Activated T-helper 1 cell treated with Interleukin-2 at 50 U/mL for 16 hours (primary cell): ENCODE measurements at regions not wholly inside any gene's neighbourhood (a gene's known extent, or its start where the extent isn't known, plus 50 kb on each side); places are given as distances from the start of the nearest gene placed in this dataset.

Experiments used
- DNase-seq: peaks from one replicate; pipeline ENCODE4 v3.0.0-alpha.2; 2020; ENCODE audit warnings: low read depth

GRCh38 chr5:135204151-135204600 lies 170.1 kb upstream of the PITX1 start:
- no peak for DNase-seq

GRCh38 chr5:135203593-135204036 lies 169.6 kb upstream of the PITX1 start:
- DNase-seq, result no peak

GRCh38 chr5:135203019-135203418 lies 169.0 kb upstream of the PITX1 start:
- DNase-seq, result no peak

GRCh38 chr5:135199919-135200318 lies 165.9 kb upstream of the PITX1 start:
- no peak for DNase-seq

- no peak for DNase-seq
Measured at GRCh38 chr5:135196483-135196882, 162.5 kb upstream of the PITX1 start.

GRCh38 chr5:135195270-135195608 lies 161.2 kb upstream of the PITX1 start:
- DNase-seq, result no peak

- DNase-seq, result no peak
Measured at GRCh38 chr5:135194573-135195269, 160.7 kb upstream of the PITX1 start.

GRCh38 chr5:135194126-135194488 lies 160.1 kb upstream of the PITX1 start:
- no peak for DNase-seq

- DNase-seq, result no peak
Measured at GRCh38 chr5:135193213-135194125, 159.4 kb upstream of the PITX1 start.

GRCh38 chr5:135192351-135192750 lies 158.3 kb upstream of the PITX1 start:
- no peak for DNase-seq

- DNase-seq, result peak; percentile 41
Measured at GRCh38 chr5:135191084-135191826, 157.2 kb upstream of the PITX1 start.

- no peak for DNase-seq
Measured at GRCh38 chr5:135190416-135191083, 156.5 kb upstream of the PITX1 start.

- DNase-seq, result no peak
Measured at GRCh38 chr5:135189024-135189423, 155.0 kb upstream of the PITX1 start.

GRCh38 chr5:135188233-135188914 lies 154.3 kb upstream of the PITX1 start:
- no peak for DNase-seq

- no peak for DNase-seq
Measured at GRCh38 chr5:135186662-135187522, 152.9 kb upstream of the PITX1 start.

- no peak for DNase-seq
Measured at GRCh38 chr5:135185481-135186065, 151.5 kb upstream of the PITX1 start.

GRCh38 chr5:135184646-135185045 lies 150.6 kb upstream of the PITX1 start:
- DNase-seq, result no peak

GRCh38 chr5:135183464-135183863 lies 149.4 kb upstream of the PITX1 start:
- DNase-seq, result no peak

GRCh38 chr5:135182675-135183074 lies 148.6 kb upstream of the PITX1 start:
- no peak for DNase-seq

GRCh38 chr5:135181653-135182052 lies 147.6 kb upstream of the PITX1 start:
- no peak for DNase-seq
